Caco-2 (cell line): ENCODE measurements at regions not wholly inside any gene's neighbourhood (a gene's known extent, or its start where the extent isn't known, plus 50 kb on each side); places are given as distances from the start of the nearest gene placed in this dataset.

ENCODE experiments used
- BruUV-seq: library from RNA; stranded (reverse); fragments of 400-500 nt; replicated peaks from 2 replicates; lab custom pipeline; 2021; lab: Mats Ljungman, UMichigan
- CTCF ChIA-PET: fragments of 300-600 bp; sonication (Branson Sonifier 250); formaldehyde crosslinking; loops from one replicate; lab custom pipeline; 2022; ENCODE audit warnings: antibody characterized with exemption; lab: Charles Lee
- POLR2A ChIA-PET: fragments of 300-600 bp; sonication (Branson Sonifier 250); formaldehyde crosslinking; loops from one replicate; lab custom pipeline; 2022; ENCODE audit warnings: antibody characterized with exemption; lab: Charles Lee
- DNase-seq, 2 experiments: peaks; one replicate each; pipeline versions ENCODE4 v3.0.0 to v3.0.0-alpha.2; 2020 to 2022
- H3K27me3 ChIP-seq: replicated peaks from 2 replicates; pipeline ENCODE4 v1.6.0; 2011; ENCODE audit warnings: low read length; ENCODE audit not compliant: control insufficient read depth, insufficient read depth
- H3K36me3 ChIP-seq: 2 replicates; pipeline ENCODE4 v1.5.1; 2011; ENCODE audit warnings: low read length; ENCODE audit not compliant: control insufficient read depth, insufficient read depth
- H3K4me1 ChIP-seq: fragments of 250-450 bp; sonication (Bioruptor Pico); 2 replicates; pipeline ENCODE4 v1.5.1; 2020; ENCODE audit warnings: mild to moderate bottlenecking
- H3K4me3 ChIP-seq: 2 replicates; pipeline ENCODE4 v1.5.1; 2011; ENCODE audit warnings: low read depth, mild to moderate bottlenecking, control low read depth, low read length
- H3K9me3 ChIP-seq: fragments of 250-450 bp; sonication (Bioruptor Pico); 2 replicates; pipeline ENCODE4 v1.5.1; 2020; ENCODE audit warnings: mild to moderate bottlenecking, moderate library complexity
- H3K27ac Mint-ChIP-seq: one replicate; pipeline ENCODE4 v1.8.0; 2022; ENCODE audit warnings: mixed read lengths; ENCODE audit not compliant: unreplicated experiment
- H3K27me3 Mint-ChIP-seq: one replicate; pipeline ENCODE4 v1.8.0; 2022; ENCODE audit warnings: mixed read lengths; ENCODE audit not compliant: insufficient read depth, unreplicated experiment
- H3K36me3 Mint-ChIP-seq: one replicate; pipeline ENCODE4 v1.8.0; 2022; ENCODE audit warnings: mild to moderate bottlenecking, mixed read lengths; ENCODE audit not compliant: insufficient read depth, unreplicated experiment
- H3K4me1 Mint-ChIP-seq: one replicate; pipeline ENCODE4 v1.8.0; 2022; ENCODE audit warnings: low read depth, mixed read lengths; ENCODE audit not compliant: unreplicated experiment
- H3K4me3 Mint-ChIP-seq: one replicate; pipeline ENCODE4 v1.8.0; 2022; ENCODE audit warnings: mild to moderate bottlenecking, moderate library complexity, mixed read lengths; ENCODE audit not compliant: unreplicated experiment
- H3K9me3 Mint-ChIP-seq: one replicate; pipeline ENCODE4 v1.8.0; 2022; ENCODE audit warnings: mixed read lengths; ENCODE audit not compliant: unreplicated experiment
- CTCF ChIP-seq, 2 experiments: fragments of 200-600 bp in 1 of 2; IDR thresholded peaks; 1 replicate in 1 of 2; 2 replicates in 1 of 2; pipeline versions ENCODE4 v1.5.1 to v1.8.0; 2011 to 2022; ENCODE audit warnings: antibody characterized with exemption in 1 of 2, control low read depth in 1 of 2, inconsistent platforms in 1 of 2, low read depth in 1 of 2, low read length in 1 of 2, mild to moderate bottlenecking in 1 of 2, moderate library complexity in 1 of 2; ENCODE audit not compliant: insufficient read depth in 1 of 2, severe bottlenecking in 1 of 2, unreplicated experiment in 1 of 2
- intact Hi-C: fragments of 100-400 bp; cut with micrococcal nuclease; formaldehyde crosslinking; loops from one replicate; pipeline ENCODE4 v1.10.0; 2022; ENCODE audit not compliant: unreplicated experiment

- CTCF ChIA-PET = no interaction called here
- no peak for DNase-seq
- H3K36me3 ChIP-seq = no peaks in the 10 kb centered on the region
- H3K4me1 ChIP-seq = no peaks in the 10 kb centered on the region
- TF ChIP-seq CTCF (IDR thresholded peaks at IDR 0.05; ENCODE audit: insufficient read depth in 1 of 2, low read depth in 1 of 2, low read length in 1 of 2, severe bottlenecking in 1 of 2, unreplicated experiment in 1 of 2) = no peak
- H3K27ac Mint-ChIP-seq = no peak overlapping the region
- H3K9me3 Mint-ChIP-seq = no peaks in the 10 kb centered on the region
- no peaks in the 10 kb centered on the region for H3K27me3 Mint-ChIP-seq
- H3K4me3 Mint-ChIP-seq = no peak overlapping the region
- no peaks in the 10 kb centered on the region for H3K4me1 Mint-ChIP-seq
- POLR2A ChIA-PET = no interaction called here
- intact Hi-C loops = no loop called here
- no peak overlapping the region for H3K4me3 ChIP-seq
- no TSS peak for BruUV-seq
- H3K9me3 ChIP-seq = no peaks in the 10 kb centered on the region
- no peaks in the 10 kb centered on the region for H3K27me3 ChIP-seq
- H3K36me3 Mint-ChIP-seq = no peaks in the 10 kb centered on the region
Measured at GRCh38 chrX:81857192-81857591, 655.3 kb downstream of the SH3BGRL start.

GRCh38 chrX:81866873-81867272, 665.0 kb downstream of the SH3BGRL start:
- Mint-ChIP-seq H3K4me1 (no peaks in the 10 kb centered on the region), H3K36me3 (no peaks in the 10 kb centered on the region), H3K27ac (no peak overlapping the region), H3K27me3 (no peaks in the 10 kb centered on the region), H3K4me3 (no peak overlapping the region), H3K9me3 (peaks cover 10% of the 10 kb centered on the region)
- no peak for DNase-seq
- ChIA-PET CTCF (no interaction called here), POLR2A (no interaction called here)
- Histone ChIP-seq H3K4me1 (no peaks in the 10 kb centered on the region), H3K9me3 (no peaks in the 10 kb centered on the region), H3K27me3 (no peaks in the 10 kb centered on the region), H3K4me3 (no peak overlapping the region), H3K36me3 (no peaks in the 10 kb centered on the region)
- no TSS peak for BruUV-seq
- TF ChIP-seq CTCF (IDR thresholded peaks at IDR 0.05; ENCODE audit: insufficient read depth in 1 of 2, low read depth in 1 of 2, low read length in 1 of 2, severe bottlenecking in 1 of 2, unreplicated experiment in 1 of 2) = no peak
- intact Hi-C loops = no loop called here

GRCh38 chrX:81868979-81869378, 667.1 kb downstream of the SH3BGRL start:
- H3K9me3 Mint-ChIP-seq = peaks cover 10% of the 10 kb centered on the region
- no peak overlapping the region for H3K4me3 Mint-ChIP-seq
- no peaks in the 10 kb centered on the region for H3K4me1 Mint-ChIP-seq
- H3K4me3 ChIP-seq = no peak overlapping the region
- no peaks in the 10 kb centered on the region for H3K4me1 ChIP-seq
- intact Hi-C loops = no loop called here
- CTCF ChIA-PET = no interaction called here
- POLR2A ChIA-PET = no interaction called here
- no TSS peak for BruUV-seq
- H3K27me3 ChIP-seq = no peaks in the 10 kb centered on the region
- TF ChIP-seq CTCF (IDR thresholded peaks at IDR 0.05; ENCODE audit: insufficient read depth in 1 of 2, low read depth in 1 of 2, low read length in 1 of 2, severe bottlenecking in 1 of 2, unreplicated experiment in 1 of 2) = no peak
- no peaks in the 10 kb centered on the region for H3K36me3 ChIP-seq
- no peaks in the 10 kb centered on the region for H3K36me3 Mint-ChIP-seq
- no peaks in the 10 kb centered on the region for H3K9me3 ChIP-seq
- H3K27me3 Mint-ChIP-seq = no peaks in the 10 kb centered on the region
- DNase-seq = no peak
- H3K27ac Mint-ChIP-seq = no peak overlapping the region
